ENCODE measurements at regions not wholly inside any gene's neighbourhood (a gene's known extent, or its start where the extent isn't known, plus 50 kb on each side); places are given as distances from the start of the nearest gene placed in this dataset.

GRCh38 chr11:41527530-41527929 is 68.1 kb upstream of the LRRC4C start:
- no peak for TF ChIP-seq EZH2 (IDR thresholded peaks at IDR 0.05; ENCODE audit: borderline replicate concordance, low read length)
- no peak for TF ChIP-seq CTCF (conservative IDR thresholded peaks at IDR 0.05 in 1 of 2, IDR thresholded peaks at IDR 0.05 in 1 of 2; ENCODE audit: extremely low read depth in 1 of 2, insufficient read depth in 1 of 2, low read depth in 1 of 2, low read length in 2 of 2)
